WTC11 (cell line): ENCODE measurements at regions not wholly inside any gene's neighbourhood (a gene's known extent, or its start where the extent isn't known, plus 50 kb on each side); places are given as distances from the start of the nearest gene placed in this dataset.

Source experiments
- ATAC-seq: fragments of 200-7000 bp; cut with Tn5 transposase; 2 replicates; pipeline ENCODE4 v1.10.0; 2021; ENCODE audit warnings: mild to moderate bottlenecking, moderate library complexity
- CTCF ChIA-PET: fragments of 300-600 bp; sonication (Branson Sonifier 250); formaldehyde crosslinking; loops from one replicate; lab custom pipeline; 2021; ENCODE audit warnings: antibody characterized with exemption; lab: Charles Lee
- POLR2A ChIA-PET: fragments of 350-600 bp; sonication (Branson Sonifier 250); formaldehyde crosslinking; loops from one replicate; lab custom pipeline; 2021; ENCODE audit warnings: antibody characterized with exemption; lab: Charles Lee
- DNase-seq: peaks from one replicate; pipeline ENCODE4 v3.0.0; 2021; ENCODE audit warnings: low spot score
- H3K27ac Mint-ChIP-seq: 2 replicates; pipeline ENCODE4 v1.8.0; 2021; ENCODE audit warnings: mixed read lengths
- H3K27me3 Mint-ChIP-seq: 2 replicates; pipeline ENCODE4 v1.8.0; 2021; ENCODE audit warnings: low read depth, mild to moderate bottlenecking, moderate library complexity, mixed read lengths
- H3K36me3 Mint-ChIP-seq: 2 replicates; pipeline ENCODE4 v1.8.0; 2021; ENCODE audit warnings: mixed read lengths
- H3K4me1 Mint-ChIP-seq: 2 replicates; pipeline ENCODE4 v1.8.0; 2022; ENCODE audit warnings: mixed read lengths
- H3K4me3 Mint-ChIP-seq: 2 replicates; pipeline ENCODE4 v1.8.0; 2021; ENCODE audit warnings: mild to moderate bottlenecking, moderate library complexity, mixed read lengths
- H3K9me3 Mint-ChIP-seq: 2 replicates; pipeline ENCODE4 v1.8.0; 2021; ENCODE audit warnings: mixed read lengths
- ATF1 ChIP-seq: sonication (generic); formaldehyde crosslinking; IDR thresholded peaks from 2 replicates; pipeline ENCODE4 v1.8.1; 2023; ENCODE audit warnings: mild to moderate bottlenecking, moderate library complexity, missing genetic modification reagents
- ATF2 ChIP-seq: sonication (generic); formaldehyde crosslinking; IDR thresholded peaks from 2 replicates; pipeline ENCODE4 v1.8.1; 2022; ENCODE audit warnings: low read depth, missing genetic modification reagents, borderline replicate concordance
- GABPB1 ChIP-seq: sonication (generic); formaldehyde crosslinking; IDR thresholded peaks from 2 replicates; pipeline ENCODE4 v1.8.1; 2023; ENCODE audit warnings: mild to moderate bottlenecking, missing genetic modification reagents
- GRHL2 ChIP-seq: fragments of 250-450 bp; sonication (Bioruptor Pico); IDR thresholded peaks from 2 replicates; pipeline ENCODE4 v1.8.0; 2022; ENCODE audit warnings: mild to moderate bottlenecking, moderate library complexity; ENCODE audit not compliant: insufficient replicate concordance, severe bottlenecking
- KAT7 ChIP-seq: sonication (generic); formaldehyde crosslinking; IDR thresholded peaks from 2 replicates; pipeline ENCODE4 v1.8.1; 2023; ENCODE audit warnings: missing genetic modification reagents, mild to moderate bottlenecking, borderline replicate concordance
- MLX ChIP-seq: sonication (generic); formaldehyde crosslinking; IDR thresholded peaks from 2 replicates; pipeline ENCODE4 v1.8.1; 2023; ENCODE audit warnings: mild to moderate bottlenecking, missing genetic modification reagents, moderate library complexity
- NR1H2 ChIP-seq: sonication (generic); formaldehyde crosslinking; IDR thresholded peaks from 2 replicates; pipeline ENCODE4 v1.9.0; 2021; ENCODE audit warnings: mild to moderate bottlenecking, moderate library complexity, missing genetic modification reagents
- SOX15 ChIP-seq: fragments of 250-450 bp; sonication (Bioruptor Pico); IDR thresholded peaks from 2 replicates; pipeline ENCODE4 v1.9.0; 2021; ENCODE audit warnings: mild to moderate bottlenecking
- ZNF138 ChIP-seq: sonication (generic); formaldehyde crosslinking; conservative IDR thresholded peaks from 2 replicates; pipeline ENCODE4 v1.8.1; 2022; ENCODE audit warnings: mild to moderate bottlenecking, moderate library complexity, missing genetic modification reagents
- ZNF263 ChIP-seq: sonication (generic); formaldehyde crosslinking; IDR thresholded peaks from 2 replicates; pipeline ENCODE4 v1.8.1; 2022; ENCODE audit warnings: low read depth, mild to moderate bottlenecking, moderate library complexity, missing genetic modification reagents
- ZNF317 ChIP-seq: sonication (generic); formaldehyde crosslinking; IDR thresholded peaks from 2 replicates; pipeline ENCODE4 v1.8.1; 2023; ENCODE audit warnings: low read depth, mild to moderate bottlenecking, moderate library complexity, missing genetic modification reagents, borderline replicate concordance
- TF ChIP-seq, protein P1 (sequence below): sonication (generic); formaldehyde crosslinking; IDR thresholded peaks from 2 replicates; pipeline ENCODE4 v1.8.1; 2023; ENCODE audit warnings: mild to moderate bottlenecking, moderate library complexity, missing genetic modification reagents
- TF ChIP-seq, protein P2 (sequence below): sonication (generic); formaldehyde crosslinking; IDR thresholded peaks from 2 replicates; pipeline ENCODE4 v1.8.1; 2022; ENCODE audit warnings: missing genetic modification reagents, borderline replicate concordance
- TF ChIP-seq, protein P3 (sequence below): sonication (generic); formaldehyde crosslinking; IDR thresholded peaks from 2 replicates; pipeline ENCODE4 v1.8.0; 2023; ENCODE audit warnings: missing genetic modification reagents, mild to moderate bottlenecking, borderline replicate concordance
- TF ChIP-seq, protein P4 (sequence below): sonication (generic); formaldehyde crosslinking; IDR thresholded peaks from 2 replicates; pipeline ENCODE4 v1.8.1; 2023; ENCODE audit warnings: mild to moderate bottlenecking, missing genetic modification reagents
- TF ChIP-seq, protein P5 (sequence below): sonication (generic); formaldehyde crosslinking; IDR thresholded peaks from 2 replicates; pipeline ENCODE4 v1.8.1; 2023; ENCODE audit warnings: mild to moderate bottlenecking, missing genetic modification reagents, moderate library complexity

GRCh38 chr3:124636863-124637296 lies 93.4 kb upstream of the UMPS start (continued):
- TF ChIP-seq ZNF263 (no peak), ZNF317 (CRISPR knock-in tag) (no peak), NR1H2 (CRISPR knock-in tag) (no peak)
- TF ChIP-seq, protein P1, sequence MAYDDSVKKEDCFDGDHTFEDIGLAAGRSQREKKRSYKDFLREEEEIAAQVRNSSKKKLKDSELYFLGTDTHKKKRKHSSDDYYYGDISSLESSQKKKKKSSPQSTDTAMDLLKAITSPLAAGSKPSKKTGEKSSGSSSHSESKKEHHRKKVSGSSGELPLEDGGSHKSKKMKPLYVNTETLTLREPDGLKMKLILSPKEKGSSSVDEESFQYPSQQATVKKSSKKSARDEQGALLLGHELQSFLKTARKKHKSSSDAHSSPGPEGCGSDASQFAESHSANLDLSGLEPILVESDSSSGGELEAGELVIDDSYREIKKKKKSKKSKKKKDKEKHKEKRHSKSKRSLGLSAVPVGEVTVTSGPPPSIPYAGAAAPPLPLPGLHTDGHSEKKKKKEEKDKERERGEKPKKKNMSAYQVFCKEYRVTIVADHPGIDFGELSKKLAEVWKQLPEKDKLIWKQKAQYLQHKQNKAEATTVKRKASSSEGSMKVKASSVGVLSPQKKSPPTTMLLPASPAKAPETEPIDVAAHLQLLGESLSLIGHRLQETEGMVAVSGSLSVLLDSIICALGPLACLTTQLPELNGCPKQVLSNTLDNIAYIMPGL (CRISPR knock-in tag) = no peak
- TF ChIP-seq, protein P2, sequence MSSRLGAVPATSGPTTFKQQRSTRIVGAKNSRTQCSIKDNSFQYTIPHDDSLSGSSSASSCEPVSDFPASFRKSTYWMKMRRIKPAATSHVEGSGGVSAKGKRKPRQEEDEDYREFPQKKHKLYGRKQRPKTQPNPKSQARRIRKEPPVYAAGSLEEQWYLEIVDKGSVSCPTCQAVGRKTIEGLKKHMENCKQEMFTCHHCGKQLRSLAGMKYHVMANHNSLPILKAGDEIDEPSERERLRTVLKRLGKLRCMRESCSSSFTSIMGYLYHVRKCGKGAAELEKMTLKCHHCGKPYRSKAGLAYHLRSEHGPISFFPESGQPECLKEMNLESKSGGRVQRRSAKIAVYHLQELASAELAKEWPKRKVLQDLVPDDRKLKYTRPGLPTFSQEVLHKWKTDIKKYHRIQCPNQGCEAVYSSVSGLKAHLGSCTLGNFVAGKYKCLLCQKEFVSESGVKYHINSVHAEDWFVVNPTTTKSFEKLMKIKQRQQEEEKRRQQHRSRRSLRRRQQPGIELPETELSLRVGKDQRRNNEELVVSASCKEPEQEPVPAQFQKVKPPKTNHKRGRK = no peak

DNA sequence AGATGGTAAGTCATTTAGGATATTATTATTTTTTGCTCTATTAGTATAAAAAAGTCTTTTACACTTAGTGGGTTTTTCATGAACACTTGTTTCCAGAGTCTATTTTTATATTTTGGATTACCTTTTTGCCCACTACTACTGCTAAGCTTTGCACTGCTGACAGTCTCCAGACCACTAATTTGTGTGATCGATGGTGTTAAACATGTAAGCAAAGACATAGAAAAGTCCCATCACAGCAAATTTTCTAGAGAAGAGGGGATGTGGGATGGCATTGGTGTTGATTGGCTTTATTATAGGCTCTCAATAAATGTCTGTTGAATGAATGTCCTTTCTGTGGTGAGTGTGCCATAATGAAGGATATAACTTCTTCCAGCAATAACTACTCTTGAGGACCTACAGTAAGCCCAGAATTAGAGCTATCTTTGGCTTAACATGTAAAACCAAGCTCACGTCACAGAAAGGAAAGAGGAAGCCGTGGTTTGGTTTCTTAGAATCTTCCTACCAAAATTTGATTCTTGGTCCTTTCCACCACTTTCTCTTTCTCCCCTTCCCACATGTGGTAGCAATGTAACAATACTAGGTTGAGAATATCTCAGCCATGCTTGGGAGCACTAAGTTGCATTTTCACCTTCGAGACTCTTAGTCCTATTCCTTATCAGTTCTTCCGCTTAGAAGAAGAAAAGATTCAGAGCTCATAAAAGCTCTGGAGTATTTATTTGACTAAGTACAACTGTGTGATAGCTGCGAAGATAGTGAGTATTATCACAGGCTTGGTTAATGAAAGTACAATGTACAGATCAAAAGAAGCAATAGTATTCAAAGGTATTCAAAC lies 90.6 kb upstream of the UMPS start:
- peaks cover 53% of the 10 kb centered on the region for H3K4me1 Mint-ChIP-seq
- TF ChIP-seq, protein P3, sequence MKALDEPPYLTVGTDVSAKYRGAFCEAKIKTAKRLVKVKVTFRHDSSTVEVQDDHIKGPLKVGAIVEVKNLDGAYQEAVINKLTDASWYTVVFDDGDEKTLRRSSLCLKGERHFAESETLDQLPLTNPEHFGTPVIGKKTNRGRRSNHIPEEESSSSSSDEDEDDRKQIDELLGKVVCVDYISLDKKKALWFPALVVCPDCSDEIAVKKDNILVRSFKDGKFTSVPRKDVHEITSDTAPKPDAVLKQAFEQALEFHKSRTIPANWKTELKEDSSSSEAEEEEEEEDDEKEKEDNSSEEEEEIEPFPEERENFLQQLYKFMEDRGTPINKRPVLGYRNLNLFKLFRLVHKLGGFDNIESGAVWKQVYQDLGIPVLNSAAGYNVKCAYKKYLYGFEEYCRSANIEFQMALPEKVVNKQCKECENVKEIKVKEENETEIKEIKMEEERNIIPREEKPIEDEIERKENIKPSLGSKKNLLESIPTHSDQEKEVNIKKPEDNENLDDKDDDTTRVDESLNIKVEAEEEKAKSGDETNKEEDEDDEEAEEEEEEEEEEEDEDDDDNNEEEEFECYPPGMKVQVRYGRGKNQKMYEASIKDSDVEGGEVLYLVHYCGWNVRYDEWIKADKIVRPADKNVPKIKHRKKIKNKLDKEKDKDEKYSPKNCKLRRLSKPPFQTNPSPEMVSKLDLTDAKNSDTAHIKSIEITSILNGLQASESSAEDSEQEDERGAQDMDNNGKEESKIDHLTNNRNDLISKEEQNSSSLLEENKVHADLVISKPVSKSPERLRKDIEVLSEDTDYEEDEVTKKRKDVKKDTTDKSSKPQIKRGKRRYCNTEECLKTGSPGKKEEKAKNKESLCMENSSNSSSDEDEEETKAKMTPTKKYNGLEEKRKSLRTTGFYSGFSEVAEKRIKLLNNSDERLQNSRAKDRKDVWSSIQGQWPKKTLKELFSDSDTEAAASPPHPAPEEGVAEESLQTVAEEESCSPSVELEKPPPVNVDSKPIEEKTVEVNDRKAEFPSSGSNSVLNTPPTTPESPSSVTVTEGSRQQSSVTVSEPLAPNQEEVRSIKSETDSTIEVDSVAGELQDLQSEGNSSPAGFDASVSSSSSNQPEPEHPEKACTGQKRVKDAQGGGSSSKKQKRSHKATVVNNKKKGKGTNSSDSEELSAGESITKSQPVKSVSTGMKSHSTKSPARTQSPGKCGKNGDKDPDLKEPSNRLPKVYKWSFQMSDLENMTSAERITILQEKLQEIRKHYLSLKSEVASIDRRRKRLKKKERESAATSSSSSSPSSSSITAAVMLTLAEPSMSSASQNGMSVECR (CRISPR knock-in tag) = no peak
- TF ChIP-seq ATF2 (CRISPR knock-in tag) = no peak
- TF ChIP-seq, protein P4, sequence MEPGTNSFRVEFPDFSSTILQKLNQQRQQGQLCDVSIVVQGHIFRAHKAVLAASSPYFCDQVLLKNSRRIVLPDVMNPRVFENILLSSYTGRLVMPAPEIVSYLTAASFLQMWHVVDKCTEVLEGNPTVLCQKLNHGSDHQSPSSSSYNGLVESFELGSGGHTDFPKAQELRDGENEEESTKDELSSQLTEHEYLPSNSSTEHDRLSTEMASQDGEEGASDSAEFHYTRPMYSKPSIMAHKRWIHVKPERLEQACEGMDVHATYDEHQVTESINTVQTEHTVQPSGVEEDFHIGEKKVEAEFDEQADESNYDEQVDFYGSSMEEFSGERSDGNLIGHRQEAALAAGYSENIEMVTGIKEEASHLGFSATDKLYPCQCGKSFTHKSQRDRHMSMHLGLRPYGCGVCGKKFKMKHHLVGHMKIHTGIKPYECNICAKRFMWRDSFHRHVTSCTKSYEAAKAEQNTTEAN (CRISPR knock-in tag) = no peak
- TF ChIP-seq KAT7 (CRISPR knock-in tag) = no peak
- no peak for TF ChIP-seq GRHL2 (CRISPR knock-in tag)
- no peak for TF ChIP-seq GABPB1 (CRISPR knock-in tag)
- TF ChIP-seq, protein P5, sequence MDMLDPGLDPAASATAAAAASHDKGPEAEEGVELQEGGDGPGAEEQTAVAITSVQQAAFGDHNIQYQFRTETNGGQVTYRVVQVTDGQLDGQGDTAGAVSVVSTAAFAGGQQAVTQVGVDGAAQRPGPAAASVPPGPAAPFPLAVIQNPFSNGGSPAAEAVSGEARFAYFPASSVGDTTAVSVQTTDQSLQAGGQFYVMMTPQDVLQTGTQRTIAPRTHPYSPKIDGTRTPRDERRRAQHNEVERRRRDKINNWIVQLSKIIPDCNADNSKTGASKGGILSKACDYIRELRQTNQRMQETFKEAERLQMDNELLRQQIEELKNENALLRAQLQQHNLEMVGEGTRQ = no peak
- no peak for TF ChIP-seq SOX15 (CRISPR knock-in tag)
- no peak for TF ChIP-seq ZNF138 (CRISPR knock-in tag)
- no peak for TF ChIP-seq MLX (CRISPR knock-in tag)
- no peak for TF ChIP-seq ATF1 (CRISPR knock-in tag)

More for the DNA sequence above, 90.6 kb upstream of the UMPS start:
- no peaks in the 10 kb centered on the region for H3K27me3 Mint-ChIP-seq
- CTCF ChIA-PET = interaction anchor here (0.7 kb wide), 1 partner anchor 64 kb away, joined by 5 read pairs; no protein-coding TSS in a partner anchor
- no peaks in the 10 kb centered on the region for H3K9me3 Mint-ChIP-seq
- no peak overlapping the region for H3K27ac Mint-ChIP-seq
- no peak for DNase-seq
- H3K4me3 Mint-ChIP-seq = no peak overlapping the region
- ATAC-seq = no peak
- POLR2A ChIA-PET = no interaction called here
- H3K36me3 Mint-ChIP-seq = no peaks in the 10 kb centered on the region
